WTC11 (cell line): ENCODE measurements at regions not wholly inside any gene's neighbourhood (a gene's known extent, or its start where the extent isn't known, plus 50 kb on each side); places are given as distances from the start of the nearest gene placed in this dataset.

ENCODE experiments used
- ATF3 ChIP-seq: sonication (generic); formaldehyde crosslinking; conservative IDR thresholded peaks from 2 replicates; pipeline ENCODE4 v1.8.1; 2022; ENCODE audit warnings: mild to moderate bottlenecking, missing genetic modification reagents
- CBFB ChIP-seq: sonication (generic); formaldehyde crosslinking; IDR thresholded peaks from 2 replicates; pipeline ENCODE4 v1.8.1; 2022; ENCODE audit warnings: mild to moderate bottlenecking, low read depth, missing genetic modification reagents
- CDX4 ChIP-seq: fragments of 250-450 bp; sonication (Bioruptor Pico); IDR thresholded peaks from 2 replicates; pipeline ENCODE4 v1.9.0; 2021; ENCODE audit warnings: moderate library complexity, mild to moderate bottlenecking, inconsistent platforms, borderline replicate concordance
- ELF4 ChIP-seq: sonication (generic); formaldehyde crosslinking; IDR thresholded peaks from 2 replicates; pipeline ENCODE4 v1.8.1; 2022; ENCODE audit warnings: low read depth, mild to moderate bottlenecking, moderate library complexity, missing genetic modification reagents
- FOXJ3 ChIP-seq: sonication (generic); formaldehyde crosslinking; IDR thresholded peaks from 2 replicates; pipeline ENCODE4 v1.9.0; 2021; ENCODE audit warnings: missing genetic modification reagents, mild to moderate bottlenecking, borderline replicate concordance
- GRHL2 ChIP-seq: fragments of 250-450 bp; sonication (Bioruptor Pico); IDR thresholded peaks from 2 replicates; pipeline ENCODE4 v1.8.0; 2022; ENCODE audit warnings: mild to moderate bottlenecking, moderate library complexity; ENCODE audit not compliant: insufficient replicate concordance, severe bottlenecking
- GTF2I ChIP-seq: fragments of 250-450 bp; sonication (Bioruptor Pico); conservative IDR thresholded peaks from 2 replicates; pipeline ENCODE4 v1.4.0; 2021; ENCODE audit warnings: mild to moderate bottlenecking
- HMGXB4 ChIP-seq: sonication (generic); formaldehyde crosslinking; IDR thresholded peaks from 2 replicates; pipeline ENCODE4 v1.8.1; 2023; ENCODE audit warnings: mild to moderate bottlenecking, moderate library complexity, missing genetic modification reagents
- IRF2 ChIP-seq: sonication (generic); formaldehyde crosslinking; IDR thresholded peaks from 2 replicates; pipeline ENCODE4 v1.8.0; 2022; ENCODE audit warnings: low read depth, missing genetic modification reagents, borderline replicate concordance
- NFATC4 ChIP-seq: fragments of 250-450 bp; sonication (Bioruptor Pico); IDR thresholded peaks from 2 replicates; pipeline ENCODE4 v1.9.0; 2021; ENCODE audit warnings: mild to moderate bottlenecking
- NFE2L1 ChIP-seq: sonication (generic); formaldehyde crosslinking; IDR thresholded peaks from 2 replicates; pipeline ENCODE4 v1.8.1; 2023; ENCODE audit warnings: missing genetic modification reagents
- NFYB ChIP-seq: sonication (generic); formaldehyde crosslinking; conservative IDR thresholded peaks from 2 replicates; pipeline ENCODE4 v1.8.0; 2022; ENCODE audit warnings: low read depth, missing genetic modification reagents
- NR2C2 ChIP-seq: sonication (generic); formaldehyde crosslinking; IDR thresholded peaks from 2 replicates; pipeline ENCODE4 v1.8.0; 2022; ENCODE audit warnings: mild to moderate bottlenecking, missing genetic modification reagents
- NR3C1 ChIP-seq: sonication (generic); formaldehyde crosslinking; conservative IDR thresholded peaks from 2 replicates; pipeline ENCODE4 v1.8.1; 2023; ENCODE audit warnings: low read depth, mild to moderate bottlenecking, missing genetic modification reagents
- RELA ChIP-seq: sonication (generic); formaldehyde crosslinking; IDR thresholded peaks from 2 replicates; pipeline ENCODE4 v1.8.1; 2022; ENCODE audit warnings: missing genetic modification reagents, mild to moderate bottlenecking, borderline replicate concordance
- SOX15 ChIP-seq: fragments of 250-450 bp; sonication (Bioruptor Pico); IDR thresholded peaks from 2 replicates; pipeline ENCODE4 v1.9.0; 2021; ENCODE audit warnings: mild to moderate bottlenecking
- SP1 ChIP-seq: sonication (generic); formaldehyde crosslinking; conservative IDR thresholded peaks from 2 replicates; pipeline ENCODE4 v1.8.1; 2022; ENCODE audit warnings: missing genetic modification reagents
- ZBTB21 ChIP-seq: sonication (generic); formaldehyde crosslinking; IDR thresholded peaks from 2 replicates; pipeline ENCODE4 v1.8.1; 2023; ENCODE audit warnings: mild to moderate bottlenecking, missing genetic modification reagents, borderline replicate concordance
- ZNF138 ChIP-seq: sonication (generic); formaldehyde crosslinking; conservative IDR thresholded peaks from 2 replicates; pipeline ENCODE4 v1.8.1; 2022; ENCODE audit warnings: mild to moderate bottlenecking, moderate library complexity, missing genetic modification reagents
- ZNF317 ChIP-seq: sonication (generic); formaldehyde crosslinking; IDR thresholded peaks from 2 replicates; pipeline ENCODE4 v1.8.1; 2023; ENCODE audit warnings: low read depth, mild to moderate bottlenecking, moderate library complexity, missing genetic modification reagents, borderline replicate concordance
- ZNF396 ChIP-seq: fragments of 250-450 bp; sonication (Bioruptor Pico); IDR thresholded peaks from 2 replicates; pipeline ENCODE4 v1.8.0; 2021; ENCODE audit warnings: mild to moderate bottlenecking, moderate library complexity, borderline replicate concordance
- ZNF425 ChIP-seq: fragments of 250-450 bp; sonication (Bioruptor Pico); conservative IDR thresholded peaks from 2 replicates; pipeline ENCODE4 v1.9.0; 2021; ENCODE audit warnings: mild to moderate bottlenecking
- ZNF671 ChIP-seq: fragments of 250-450 bp; sonication (Bioruptor Pico); IDR thresholded peaks from 2 replicates; pipeline ENCODE4 v1.8.0; 2021; ENCODE audit warnings: mild to moderate bottlenecking
- TF ChIP-seq, protein P1 (sequence below): sonication (generic); formaldehyde crosslinking; IDR thresholded peaks from 2 replicates; pipeline ENCODE4 v1.8.1; 2022; ENCODE audit warnings: missing genetic modification reagents, borderline replicate concordance
- TF ChIP-seq, protein P2 (sequence below): sonication (generic); formaldehyde crosslinking; conservative IDR thresholded peaks from 2 replicates; pipeline ENCODE4 v1.8.1; 2023; ENCODE audit warnings: mild to moderate bottlenecking, low read depth, missing genetic modification reagents, moderate library complexity
- TF ChIP-seq, protein P3 (sequence below): sonication (generic); formaldehyde crosslinking; IDR thresholded peaks from 2 replicates; pipeline ENCODE4 v1.8.1; 2023; ENCODE audit warnings: mild to moderate bottlenecking, missing genetic modification reagents, borderline replicate concordance

- TF ChIP-seq ZBTB21 (CRISPR knock-in tag) (no peak), CBFB (no peak), SOX15 (no peak), FOXJ3 (CRISPR knock-in tag) (0 out of 2 replicates have a peak, but pooled peaks have one; percentile 52), NR3C1 (CRISPR knock-in tag) (no peak), ZNF317 (no peak), ZNF671 (CRISPR knock-in tag) (no peak; the same call in 1 of the 2 replicates), CDX4 (no peak; the same call in 1 of the 2 replicates), SP1 (CRISPR knock-in tag) (peak; percentile 67), NFYB (CRISPR knock-in tag) (peak; percentile 73), ATF3 (CRISPR knock-in tag) (no peak), NR2C2 (CRISPR knock-in tag) (no peak), GRHL2 (no peak), ZNF425 (CRISPR knock-in tag) (no peak), HMGXB4 (CRISPR knock-in tag) (no peak; the same call in 1 of the 2 replicates), NFATC4 (CRISPR knock-in tag) (no peak; the same call in 1 of the 2 replicates), NFE2L1 (CRISPR knock-in tag) (no peak), RELA (CRISPR knock-in tag) (no peak), IRF2 (CRISPR knock-in tag) (peak; percentile 85), GTF2I (CRISPR knock-in tag) (no peak), ZNF396 (CRISPR knock-in tag) (no peak), ELF4 (CRISPR knock-in tag) (0 out of 2 replicates have a peak, but pooled peaks have one; percentile 15), ZNF138 (CRISPR knock-in tag) (no peak)
- TF ChIP-seq, protein P1, sequence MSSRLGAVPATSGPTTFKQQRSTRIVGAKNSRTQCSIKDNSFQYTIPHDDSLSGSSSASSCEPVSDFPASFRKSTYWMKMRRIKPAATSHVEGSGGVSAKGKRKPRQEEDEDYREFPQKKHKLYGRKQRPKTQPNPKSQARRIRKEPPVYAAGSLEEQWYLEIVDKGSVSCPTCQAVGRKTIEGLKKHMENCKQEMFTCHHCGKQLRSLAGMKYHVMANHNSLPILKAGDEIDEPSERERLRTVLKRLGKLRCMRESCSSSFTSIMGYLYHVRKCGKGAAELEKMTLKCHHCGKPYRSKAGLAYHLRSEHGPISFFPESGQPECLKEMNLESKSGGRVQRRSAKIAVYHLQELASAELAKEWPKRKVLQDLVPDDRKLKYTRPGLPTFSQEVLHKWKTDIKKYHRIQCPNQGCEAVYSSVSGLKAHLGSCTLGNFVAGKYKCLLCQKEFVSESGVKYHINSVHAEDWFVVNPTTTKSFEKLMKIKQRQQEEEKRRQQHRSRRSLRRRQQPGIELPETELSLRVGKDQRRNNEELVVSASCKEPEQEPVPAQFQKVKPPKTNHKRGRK (CRISPR knock-in tag): no peak
- TF ChIP-seq, protein P2, sequence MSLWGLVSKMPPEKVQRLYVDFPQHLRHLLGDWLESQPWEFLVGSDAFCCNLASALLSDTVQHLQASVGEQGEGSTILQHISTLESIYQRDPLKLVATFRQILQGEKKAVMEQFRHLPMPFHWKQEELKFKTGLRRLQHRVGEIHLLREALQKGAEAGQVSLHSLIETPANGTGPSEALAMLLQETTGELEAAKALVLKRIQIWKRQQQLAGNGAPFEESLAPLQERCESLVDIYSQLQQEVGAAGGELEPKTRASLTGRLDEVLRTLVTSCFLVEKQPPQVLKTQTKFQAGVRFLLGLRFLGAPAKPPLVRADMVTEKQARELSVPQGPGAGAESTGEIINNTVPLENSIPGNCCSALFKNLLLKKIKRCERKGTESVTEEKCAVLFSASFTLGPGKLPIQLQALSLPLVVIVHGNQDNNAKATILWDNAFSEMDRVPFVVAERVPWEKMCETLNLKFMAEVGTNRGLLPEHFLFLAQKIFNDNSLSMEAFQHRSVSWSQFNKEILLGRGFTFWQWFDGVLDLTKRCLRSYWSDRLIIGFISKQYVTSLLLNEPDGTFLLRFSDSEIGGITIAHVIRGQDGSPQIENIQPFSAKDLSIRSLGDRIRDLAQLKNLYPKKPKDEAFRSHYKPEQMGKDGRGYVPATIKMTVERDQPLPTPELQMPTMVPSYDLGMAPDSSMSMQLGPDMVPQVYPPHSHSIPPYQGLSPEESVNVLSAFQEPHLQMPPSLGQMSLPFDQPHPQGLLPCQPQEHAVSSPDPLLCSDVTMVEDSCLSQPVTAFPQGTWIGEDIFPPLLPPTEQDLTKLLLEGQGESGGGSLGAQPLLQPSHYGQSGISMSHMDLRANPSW (CRISPR knock-in tag): no peak
- TF ChIP-seq, protein P3, sequence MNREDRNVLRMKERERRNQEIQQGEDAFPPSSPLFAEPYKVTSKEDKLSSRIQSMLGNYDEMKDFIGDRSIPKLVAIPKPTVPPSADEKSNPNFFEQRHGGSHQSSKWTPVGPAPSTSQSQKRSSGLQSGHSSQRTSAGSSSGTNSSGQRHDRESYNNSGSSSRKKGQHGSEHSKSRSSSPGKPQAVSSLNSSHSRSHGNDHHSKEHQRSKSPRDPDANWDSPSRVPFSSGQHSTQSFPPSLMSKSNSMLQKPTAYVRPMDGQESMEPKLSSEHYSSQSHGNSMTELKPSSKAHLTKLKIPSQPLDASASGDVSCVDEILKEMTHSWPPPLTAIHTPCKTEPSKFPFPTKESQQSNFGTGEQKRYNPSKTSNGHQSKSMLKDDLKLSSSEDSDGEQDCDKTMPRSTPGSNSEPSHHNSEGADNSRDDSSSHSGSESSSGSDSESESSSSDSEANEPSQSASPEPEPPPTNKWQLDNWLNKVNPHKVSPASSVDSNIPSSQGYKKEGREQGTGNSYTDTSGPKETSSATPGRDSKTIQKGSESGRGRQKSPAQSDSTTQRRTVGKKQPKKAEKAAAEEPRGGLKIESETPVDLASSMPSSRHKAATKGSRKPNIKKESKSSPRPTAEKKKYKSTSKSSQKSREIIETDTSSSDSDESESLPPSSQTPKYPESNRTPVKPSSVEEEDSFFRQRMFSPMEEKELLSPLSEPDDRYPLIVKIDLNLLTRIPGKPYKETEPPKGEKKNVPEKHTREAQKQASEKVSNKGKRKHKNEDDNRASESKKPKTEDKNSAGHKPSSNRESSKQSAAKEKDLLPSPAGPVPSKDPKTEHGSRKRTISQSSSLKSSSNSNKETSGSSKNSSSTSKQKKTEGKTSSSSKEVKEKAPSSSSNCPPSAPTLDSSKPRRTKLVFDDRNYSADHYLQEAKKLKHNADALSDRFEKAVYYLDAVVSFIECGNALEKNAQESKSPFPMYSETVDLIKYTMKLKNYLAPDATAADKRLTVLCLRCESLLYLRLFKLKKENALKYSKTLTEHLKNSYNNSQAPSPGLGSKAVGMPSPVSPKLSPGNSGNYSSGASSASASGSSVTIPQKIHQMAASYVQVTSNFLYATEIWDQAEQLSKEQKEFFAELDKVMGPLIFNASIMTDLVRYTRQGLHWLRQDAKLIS (CRISPR knock-in tag): peak; percentile 97
Measured at GRCh38 chr6:26156105-26156849, 69.0 kb downstream of the HFE start (continued).
